ENCODE measurements at regions not wholly inside any gene's neighbourhood (a gene's known extent, or its start where the extent isn't known, plus 50 kb on each side); places are given as distances from the start of the nearest gene placed in this dataset.

- TF ChIP-seq CTCF (conservative IDR thresholded peaks at IDR 0.05; ENCODE audit: low read depth, low read length), result no peak
- no peak for TF ChIP-seq MAZ (IDR thresholded peaks at IDR 0.05; ENCODE audit: borderline replicate concordance, low read depth, low read length)
- no peak for TF ChIP-seq CHD1 (IDR thresholded peaks at IDR 0.05; ENCODE audit: low read depth, low read length)
- no peak for TF ChIP-seq RFX5 (IDR thresholded peaks at IDR 0.05; ENCODE audit: low read depth, low read length)
- TF ChIP-seq POLR2A (IDR thresholded peaks at IDR 0.05; ENCODE audit: low read depth, low read length), result no peak
- no peak for TF ChIP-seq RAD21 (IDR thresholded peaks at IDR 0.05; ENCODE audit: low read length)
- TF ChIP-seq SMC3 (IDR thresholded peaks at IDR 0.05; ENCODE audit: low read depth, low read length), result no peak
- no peak for TF ChIP-seq USF2 (IDR thresholded peaks at IDR 0.05; ENCODE audit: low read depth, low read length)
- no peak for TF ChIP-seq CEBPB (IDR thresholded peaks at IDR 0.05; ENCODE audit: low read depth, low read length)
- TF ChIP-seq BHLHE40 (IDR thresholded peaks at IDR 0.05; ENCODE audit: low read depth, low read length), result no peak
- TF ChIP-seq NFE2L2 (IDR thresholded peaks at IDR 0.05; ENCODE audit: low read depth, low read length), result no peak
- no peak for TF ChIP-seq ELK1 (IDR thresholded peaks at IDR 0.05; ENCODE audit: borderline replicate concordance, low read depth, low read length)
- no peak for TF ChIP-seq MAFK (IDR thresholded peaks at IDR 0.05; ENCODE audit: low read depth, low read length)
Measured at GRCh38 chr4:11604821-11605220, 176.1 kb upstream of the HS3ST1 start.
